ENCODE measurements at regions not wholly inside any gene's neighbourhood (a gene's known extent, or its start where the extent isn't known, plus 50 kb on each side); places are given as distances from the start of the nearest gene placed in this dataset.
A peak's percentile ranks its signal among the peaks of the same experiment; 100 is the strongest.
"Not testable (repeated sequence)": the region's sequence is repeated elsewhere in the genome, so short reads cannot be mapped to it uniquely, and the experiment has no call there.

DNA sequence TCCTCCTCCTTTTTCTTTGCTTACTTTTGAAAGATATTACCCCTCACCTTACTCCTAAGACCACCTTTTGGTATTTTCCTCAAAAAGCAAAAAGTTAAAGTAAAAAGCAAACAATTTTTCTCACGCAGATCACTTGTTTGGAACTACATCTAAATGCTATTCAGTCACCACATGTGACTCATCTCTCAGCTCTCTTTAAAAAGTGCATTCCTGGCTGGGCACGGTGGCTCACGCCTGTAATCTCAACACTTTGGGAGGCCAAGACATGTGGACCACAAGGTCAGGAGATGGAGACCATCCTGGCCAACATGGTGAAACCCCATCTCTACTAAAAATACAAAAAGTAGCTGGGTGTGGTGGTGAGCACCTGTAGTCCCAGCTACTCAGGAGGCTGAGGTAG, 218.0 kb downstream of the HS3ST3B1 start:
- not testable (repeated sequence) for DNase-seq

DNA sequence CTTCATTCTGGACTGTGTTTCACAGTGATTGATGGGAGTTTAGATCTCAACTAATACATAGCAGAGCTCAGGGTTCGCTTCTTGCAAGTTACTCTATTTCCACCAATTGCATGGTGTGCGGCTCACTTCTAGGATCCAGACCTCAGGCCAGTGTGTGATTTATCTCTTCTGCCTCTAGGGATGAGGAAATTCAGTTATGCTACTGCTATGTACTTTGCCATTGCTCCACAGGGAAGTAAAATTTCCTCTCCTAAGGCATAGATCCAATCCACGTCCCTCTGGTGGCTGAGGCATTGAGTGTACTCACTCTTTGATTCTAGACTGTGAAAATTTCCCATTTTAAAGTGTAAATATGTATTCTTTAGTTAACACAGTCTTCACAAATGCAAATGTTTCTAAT, 214.1 kb downstream of the HS3ST3B1 start:
- no peak for DNase-seq

DNA sequence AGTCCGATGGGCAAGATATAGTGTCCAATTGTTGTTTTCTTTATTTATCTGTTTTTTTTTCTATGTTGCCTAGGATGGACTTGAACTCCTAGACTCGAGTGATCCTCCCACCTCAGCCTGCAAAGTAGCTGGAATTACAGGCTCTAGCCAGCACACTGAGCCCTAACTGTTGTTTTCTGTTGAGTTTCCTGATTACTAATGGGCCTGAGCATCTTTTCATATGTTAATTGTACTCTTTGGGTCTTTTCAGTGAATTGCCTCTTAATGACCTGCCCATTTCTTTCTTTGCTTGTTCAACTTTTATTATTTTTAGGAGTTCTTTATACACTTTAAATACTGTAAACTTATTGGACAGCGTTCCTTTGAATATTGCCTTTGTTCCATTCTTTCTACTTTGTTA, 213.0 kb downstream of the HS3ST3B1 start:
- DNase-seq: no peak

DNA sequence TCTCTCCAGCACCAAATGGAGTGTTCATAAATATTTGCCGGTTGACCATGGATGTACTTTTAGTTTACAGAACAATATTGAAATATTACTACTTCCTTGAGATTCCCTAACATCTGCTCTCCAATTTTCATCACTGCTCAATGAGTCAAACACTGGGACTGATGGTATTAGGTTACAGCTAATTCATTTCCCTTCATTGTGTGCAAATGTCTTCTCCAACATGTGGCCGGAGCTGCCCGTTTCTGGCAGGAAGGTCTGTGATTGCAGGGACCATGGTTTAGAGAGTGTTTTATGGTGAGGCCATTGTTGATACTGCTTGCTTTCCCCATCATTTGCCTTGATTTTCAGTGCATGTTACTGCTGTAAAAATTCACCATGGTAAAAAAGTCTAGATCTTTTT, 209.3 kb downstream of the HS3ST3B1 start:
- no peak for DNase-seq

DNA sequence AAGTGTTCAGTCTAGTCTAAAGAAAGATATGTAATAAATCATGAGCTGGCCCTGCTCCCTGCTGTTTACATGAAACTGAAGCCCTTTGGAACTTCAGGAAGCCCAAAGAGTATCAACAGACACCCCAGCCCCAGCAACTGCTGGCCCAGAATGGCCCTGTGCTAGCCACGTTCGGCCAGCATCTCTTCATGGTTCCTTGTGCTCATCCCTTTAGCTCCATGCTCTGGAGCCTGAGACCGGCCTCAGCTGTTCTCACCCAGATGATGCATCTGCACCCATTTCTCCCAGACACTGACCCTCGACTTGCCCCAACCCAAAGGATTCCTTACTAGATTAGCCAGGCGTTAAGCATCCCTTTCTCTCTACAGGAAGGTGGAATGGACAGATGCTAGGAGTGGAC, 207.3 kb downstream of the HS3ST3B1 start:
- no peak for DNase-seq

DNA sequence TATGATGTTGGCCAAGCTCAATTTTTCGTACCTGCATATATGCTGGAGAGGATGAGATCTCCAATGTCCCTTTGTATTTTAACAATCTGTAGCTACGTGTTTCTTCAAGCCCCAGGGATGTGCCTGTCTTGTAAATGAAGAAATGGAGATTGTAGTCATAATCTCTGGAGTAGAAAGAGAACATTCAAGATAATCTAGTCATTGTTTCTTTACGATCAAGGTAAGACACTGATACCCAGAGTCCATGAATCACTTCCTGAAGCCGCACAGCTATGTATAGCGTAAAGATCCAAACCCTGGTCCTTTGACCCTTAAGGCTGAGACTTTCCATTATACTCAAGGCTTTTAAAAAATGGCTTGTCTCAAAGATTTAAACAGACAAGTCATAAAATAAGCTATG, 205.5 kb downstream of the HS3ST3B1 start:
- DNase-seq: no peak

DNA sequence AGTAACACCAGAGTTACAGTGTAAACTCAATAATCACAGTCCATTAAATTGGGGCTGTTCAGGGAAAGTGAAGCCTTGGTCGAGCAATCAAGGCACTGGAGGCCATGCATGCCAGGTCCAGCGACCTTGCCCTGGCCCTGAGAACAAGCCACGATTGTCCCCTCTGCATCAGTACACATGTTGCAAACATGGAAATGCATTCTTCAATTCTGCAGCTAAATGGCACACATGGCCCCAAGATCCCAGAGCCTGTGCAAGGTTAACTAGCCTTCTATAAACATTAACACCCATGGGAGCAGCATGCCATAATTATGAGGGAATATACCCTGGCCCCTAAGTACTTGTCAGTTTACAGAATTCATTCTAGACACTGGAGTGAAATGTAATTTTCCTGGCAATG, 204.7 kb downstream of the HS3ST3B1 start:
- no peak for DNase-seq

DNA sequence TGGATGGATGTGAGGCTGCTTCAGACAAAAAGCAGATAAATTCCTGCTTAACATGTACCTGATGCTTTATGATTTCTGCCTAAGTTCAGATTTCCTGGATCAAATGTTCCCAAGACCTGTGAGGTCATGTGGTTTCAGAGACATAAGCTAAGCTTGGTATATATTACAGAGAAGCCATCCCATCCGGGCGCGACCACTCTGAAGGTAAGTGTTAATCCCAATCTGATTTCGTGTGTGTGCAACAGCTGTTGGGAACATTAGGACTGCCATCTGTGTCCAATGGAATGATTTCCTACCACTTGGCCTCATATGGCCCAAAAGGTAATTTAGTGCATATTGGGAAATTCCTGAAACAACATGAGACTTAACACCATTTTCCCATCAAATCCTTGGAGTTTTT, 199.1 kb downstream of the HS3ST3B1 start:
- no peak for DNase-seq

DNA sequence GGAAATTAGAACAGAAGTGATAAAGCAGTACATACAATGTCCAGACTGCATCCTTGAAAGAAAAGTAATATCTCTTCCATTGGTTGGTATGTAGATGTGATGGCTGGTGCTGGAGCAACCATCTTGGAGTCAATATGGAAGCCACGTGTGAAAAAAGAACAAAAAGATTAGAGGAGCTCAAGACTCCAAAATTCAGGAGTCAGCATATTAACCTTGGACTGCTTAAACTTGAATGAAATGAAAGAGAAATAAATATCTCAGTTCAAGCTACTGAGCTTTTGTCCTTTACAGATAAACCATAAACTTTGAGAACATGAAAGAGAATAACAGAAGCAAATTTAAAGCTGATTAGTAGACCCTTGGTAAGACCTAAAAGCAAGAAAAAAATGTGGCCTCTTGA, 197.9 kb downstream of the HS3ST3B1 start:
- DNase-seq: no peak

DNA sequence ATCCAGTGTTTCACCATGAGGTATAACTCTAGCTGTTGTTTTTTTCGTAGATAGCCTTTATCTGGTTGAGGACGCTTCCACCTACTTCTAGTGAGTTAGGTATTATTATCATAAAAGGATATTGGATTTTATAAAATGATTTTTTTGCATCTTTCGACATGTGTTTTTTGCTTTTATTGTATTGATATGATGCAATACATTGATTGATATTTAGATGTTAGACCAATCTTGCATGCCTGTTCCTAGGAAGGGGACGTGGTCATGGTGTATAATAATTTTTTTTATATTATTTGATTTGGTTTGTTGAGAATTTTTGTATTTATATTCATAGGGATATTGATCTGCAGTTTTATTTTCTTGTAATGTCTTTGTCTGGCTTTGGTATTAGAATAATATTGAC, 193.3 kb downstream of the HS3ST3B1 start:
- DNase-seq: no peak

DNA sequence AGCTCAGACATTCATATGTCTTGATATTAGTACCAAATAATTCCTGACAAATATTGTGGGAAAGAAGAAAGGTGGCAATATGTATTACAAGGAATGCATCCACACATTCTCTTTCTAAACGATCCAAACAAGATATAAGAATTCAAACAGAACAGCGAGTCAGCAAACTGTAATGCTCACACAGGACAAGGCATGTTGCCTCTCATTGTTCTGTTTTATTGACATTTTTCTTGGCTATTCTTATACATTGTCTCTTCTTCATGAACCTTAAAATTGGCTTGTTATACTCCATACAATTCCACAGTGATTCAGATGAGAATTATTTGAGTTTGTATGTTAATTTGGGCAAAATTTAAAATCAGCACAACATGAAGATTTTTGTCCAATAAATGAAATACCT, 189.1 kb downstream of the HS3ST3B1 start:
- no peak for DNase-seq

DNA sequence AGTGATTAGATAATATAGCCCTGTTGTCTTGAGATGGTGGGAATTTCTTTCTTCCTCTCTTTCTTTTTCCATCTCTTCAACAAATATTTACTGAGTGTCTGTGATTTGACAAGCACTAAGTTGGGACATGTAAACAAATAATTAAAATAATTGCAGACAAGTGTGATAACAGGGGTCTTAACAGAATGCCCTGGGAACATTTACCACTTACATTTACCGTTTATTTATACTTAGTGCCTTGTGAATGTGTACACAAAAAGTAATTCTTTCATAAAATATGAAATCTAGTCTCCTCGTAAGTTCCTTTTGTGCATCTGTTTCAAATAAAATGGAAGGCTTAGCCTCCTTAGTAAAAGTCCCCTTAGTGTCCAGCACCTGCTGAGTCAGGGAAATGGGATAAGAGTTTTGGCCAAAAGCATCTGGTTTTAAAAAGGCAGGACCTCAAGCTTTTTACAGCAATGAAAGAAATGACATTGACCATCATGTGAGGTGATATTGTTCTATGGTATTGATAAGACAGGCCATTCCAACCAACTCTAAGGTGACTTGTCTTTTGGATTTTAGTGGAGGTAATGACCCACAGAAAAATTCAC, 188.2 kb downstream of the HS3ST3B1 start:
- DNase-seq: no peak

DNA sequence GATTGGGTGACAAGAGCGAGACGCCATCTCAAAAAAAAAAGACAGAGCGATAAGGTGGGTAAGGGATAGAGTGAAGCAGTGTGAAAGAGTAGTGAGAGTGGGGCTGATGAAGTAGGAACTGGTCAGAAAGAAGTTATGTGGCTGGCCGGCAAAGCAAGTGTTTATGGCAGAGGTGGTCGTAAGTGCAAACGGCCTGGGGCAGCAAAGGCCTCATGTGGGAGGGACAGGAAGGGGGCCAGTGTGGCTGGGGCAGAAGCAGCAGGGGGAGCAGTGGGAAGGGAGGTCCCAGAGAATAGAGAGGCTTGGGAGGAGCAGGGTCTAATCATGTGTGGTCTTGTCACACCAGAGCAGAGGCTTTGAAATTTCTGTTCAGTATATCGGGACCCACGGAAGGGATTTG, 186.2 kb downstream of the HS3ST3B1 start:
- DNase-seq: no peak

DNA sequence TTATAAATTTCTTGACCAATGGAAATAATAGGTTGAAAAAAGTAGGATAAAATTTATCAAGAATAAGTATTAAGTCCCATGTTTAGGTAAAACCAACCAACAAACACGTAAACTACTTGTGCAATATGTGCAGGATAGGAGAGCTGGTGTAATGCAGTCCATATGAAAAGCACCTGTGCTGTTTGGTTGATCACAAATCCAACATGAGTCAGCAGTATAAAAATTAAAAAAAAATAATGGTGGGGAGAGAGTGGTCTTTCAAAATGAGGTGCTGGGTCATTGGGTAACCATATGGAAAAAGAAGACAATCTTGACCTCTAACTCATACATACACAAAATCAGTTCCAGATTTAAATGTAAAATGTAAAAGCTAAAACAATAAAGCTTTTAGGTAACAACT, 181.8 kb downstream of the HS3ST3B1 start:
- DNase-seq: no peak

DNA sequence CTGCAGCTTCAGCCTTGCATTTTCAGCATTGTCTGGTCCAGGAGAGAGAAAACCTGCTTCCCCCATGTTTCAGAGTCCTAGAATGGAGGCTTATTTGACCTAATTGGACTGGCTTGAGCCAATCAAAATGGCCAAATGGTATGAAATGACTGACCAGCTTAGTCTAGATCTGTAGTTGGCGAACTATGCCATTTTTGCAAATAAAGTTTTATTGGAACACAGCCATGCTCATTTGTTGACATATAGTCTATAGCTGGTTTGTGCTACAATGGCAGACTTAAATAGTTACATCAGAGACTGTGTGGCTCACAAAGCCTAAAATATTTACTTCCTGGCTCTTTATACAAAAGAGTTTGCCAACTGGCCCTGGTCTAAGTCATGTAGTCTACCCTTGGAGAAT, 180.8 kb downstream of the HS3ST3B1 start:
- no peak for DNase-seq

DNA sequence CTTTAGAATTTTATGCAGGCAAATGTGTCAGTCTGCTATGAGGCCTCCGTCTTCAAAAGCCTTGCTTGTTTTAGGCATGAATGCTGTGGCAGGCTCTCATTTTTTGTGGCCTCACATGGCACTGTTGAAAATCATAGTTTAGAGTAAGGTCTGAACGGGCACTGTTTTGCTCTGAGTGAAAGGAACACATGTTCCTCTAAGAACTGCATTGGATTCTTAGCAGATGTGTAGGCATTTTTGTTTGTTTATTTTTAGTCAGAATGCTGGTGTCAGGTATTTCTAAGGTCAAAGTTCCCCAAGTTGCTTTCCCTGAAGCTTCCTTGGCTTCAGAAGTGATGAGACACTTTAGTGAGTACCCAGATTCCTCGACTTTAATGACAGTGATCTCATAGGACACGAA, 173.7 kb downstream of the HS3ST3B1 start:
- no peak for DNase-seq

DNA sequence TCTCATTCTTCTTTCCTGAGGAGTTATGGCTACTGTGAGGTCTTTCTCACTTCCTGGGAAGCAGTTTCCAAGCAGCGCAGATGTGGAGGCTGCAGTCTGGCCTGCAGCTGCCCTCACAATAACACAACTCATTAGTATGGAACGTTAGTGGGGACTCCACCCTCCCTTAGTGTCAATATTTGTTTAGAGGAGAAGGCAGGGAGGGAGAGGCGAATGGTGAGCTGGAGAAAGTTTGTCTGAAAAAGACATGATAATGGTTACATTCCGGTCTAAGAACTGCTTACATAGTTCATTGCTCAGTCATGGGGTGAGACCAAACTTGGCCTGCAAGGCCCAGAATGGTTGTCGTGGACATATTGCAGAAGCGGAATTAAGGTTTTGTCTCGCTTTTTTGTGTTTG, 170.2 kb downstream of the HS3ST3B1 start:
- DNase-seq: peak; percentile 1

DNA sequence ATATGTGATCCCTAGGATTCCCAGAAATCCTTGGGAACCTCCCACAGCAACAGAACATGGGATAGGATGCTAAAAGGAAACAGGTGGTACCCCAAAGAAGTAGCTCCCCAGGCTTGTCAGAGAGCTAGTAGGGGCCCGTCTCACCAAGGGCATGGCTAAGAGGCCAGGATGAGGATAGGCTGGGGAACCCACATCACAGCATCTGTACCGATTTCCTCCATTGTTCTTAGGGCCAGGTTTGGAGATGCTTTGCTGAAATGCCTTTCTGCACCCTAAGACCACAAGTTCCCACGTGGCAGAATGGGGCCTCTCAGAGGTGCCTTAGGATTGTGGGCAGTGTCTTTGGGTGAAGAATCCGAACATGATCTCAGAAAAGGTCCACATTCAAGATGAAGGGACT, 169.5 kb downstream of the HS3ST3B1 start:
- DNase-seq: no peak

DNA sequence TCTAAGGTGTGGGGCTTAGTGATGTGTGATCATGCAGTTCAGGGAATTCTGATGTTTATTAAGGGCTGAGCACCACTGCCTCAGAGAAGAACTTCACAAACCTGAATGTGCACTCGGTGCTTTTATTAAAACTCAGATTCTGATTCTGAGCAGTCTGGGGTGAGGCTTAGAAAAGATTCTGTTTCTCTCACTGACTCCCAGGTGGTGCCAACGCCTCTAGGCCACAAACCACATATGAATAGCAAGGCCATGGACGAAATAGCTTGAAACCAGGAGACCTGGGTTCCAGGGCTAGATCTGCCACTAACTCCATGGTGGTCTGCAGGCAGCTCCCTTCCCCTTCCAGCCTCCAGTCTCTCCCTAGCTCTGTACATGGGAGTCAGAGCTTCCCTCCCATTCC, 169.1 kb downstream of the HS3ST3B1 start:
- no peak for DNase-seq

DNA sequence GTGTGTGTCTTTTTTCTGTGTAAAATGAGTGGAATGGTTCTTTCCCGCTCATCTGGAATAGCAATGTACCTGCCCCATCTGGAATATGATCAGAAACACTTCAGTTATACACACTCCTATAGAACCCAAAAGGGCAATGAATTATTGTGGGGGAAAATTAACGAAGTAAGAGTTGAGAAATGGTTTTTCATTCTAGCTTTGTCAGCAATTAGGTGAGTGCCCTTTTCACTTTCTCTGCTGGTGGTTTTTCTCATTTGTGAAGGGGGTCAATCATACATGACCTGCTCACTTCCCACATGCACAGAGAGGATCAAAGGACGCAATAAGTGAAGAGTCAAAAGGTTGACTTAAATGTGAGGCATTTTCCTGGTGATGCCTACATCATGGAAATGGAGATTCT, 168.0 kb downstream of the HS3ST3B1 start:
- no peak for DNase-seq

DNA sequence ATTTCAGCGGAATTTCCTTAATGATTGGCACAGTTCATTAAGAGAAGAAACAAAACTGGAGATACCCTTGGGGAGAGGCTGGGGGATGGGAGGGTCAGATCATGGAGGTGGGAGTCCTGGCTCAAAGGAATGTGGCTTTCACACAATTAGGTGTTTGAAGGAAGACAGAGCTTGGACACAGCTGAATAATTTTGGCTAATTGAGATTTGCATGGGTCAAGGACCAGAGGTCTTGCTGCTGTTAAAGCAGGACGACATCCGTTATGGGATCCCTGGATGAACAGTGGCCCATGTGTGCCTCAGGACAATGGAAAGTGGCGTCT, 160.3 kb downstream of the HS3ST3B1 start:
- no peak for DNase-seq

DNA sequence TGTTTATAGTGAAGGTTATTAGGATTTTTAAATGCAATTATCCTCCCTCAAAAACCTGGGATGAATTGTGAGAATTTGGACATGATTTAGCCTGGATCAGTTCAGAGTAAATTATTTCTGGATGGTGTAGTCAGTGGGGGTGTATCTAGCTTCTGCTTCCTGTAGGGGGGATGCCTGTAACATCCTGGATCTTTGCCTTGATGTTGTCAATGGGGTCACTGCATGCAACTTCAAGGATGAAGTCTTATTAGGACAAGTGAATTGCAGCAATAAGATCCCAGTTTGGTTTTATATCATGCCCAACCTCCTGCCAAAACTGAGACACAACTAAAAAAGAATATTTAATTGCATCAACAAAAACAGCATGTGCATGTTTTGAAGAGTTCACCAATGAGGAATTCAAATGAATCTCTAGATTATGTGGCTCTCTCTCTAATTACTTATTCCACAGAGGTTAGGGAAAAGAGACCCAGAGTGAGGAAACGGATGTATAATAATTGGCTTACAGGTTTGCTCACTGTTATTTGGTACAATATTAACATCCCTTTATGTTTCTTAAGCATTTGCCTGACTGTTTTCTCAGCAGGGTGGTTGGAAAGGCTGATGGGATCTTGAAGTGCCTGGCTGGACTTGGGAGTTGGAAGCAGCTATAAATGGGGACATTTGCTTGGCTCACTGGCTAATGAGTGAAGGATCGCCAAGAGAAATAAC, 159.8 kb downstream of the HS3ST3B1 start:
- DNase-seq: no peak

DNA sequence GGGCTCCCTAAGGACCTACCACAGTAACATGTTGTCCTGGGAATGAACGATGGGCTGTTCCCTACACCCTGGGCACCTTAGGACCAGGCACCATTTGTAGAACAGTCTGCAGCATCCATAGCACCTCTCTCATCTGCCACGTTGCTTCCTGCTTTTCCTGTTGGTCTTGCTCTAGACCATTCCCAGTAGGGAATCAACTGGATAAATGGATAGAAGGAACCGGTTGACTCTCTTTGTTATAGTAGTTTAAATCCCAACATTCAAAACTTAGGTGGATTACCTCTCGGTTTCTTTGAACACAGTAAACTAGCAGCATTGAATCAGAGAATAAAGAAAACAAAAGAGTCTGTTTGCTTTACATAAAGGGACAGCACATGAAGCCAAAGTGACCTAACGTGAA, 159.1 kb downstream of the HS3ST3B1 start:
- no peak for DNase-seq

DNA sequence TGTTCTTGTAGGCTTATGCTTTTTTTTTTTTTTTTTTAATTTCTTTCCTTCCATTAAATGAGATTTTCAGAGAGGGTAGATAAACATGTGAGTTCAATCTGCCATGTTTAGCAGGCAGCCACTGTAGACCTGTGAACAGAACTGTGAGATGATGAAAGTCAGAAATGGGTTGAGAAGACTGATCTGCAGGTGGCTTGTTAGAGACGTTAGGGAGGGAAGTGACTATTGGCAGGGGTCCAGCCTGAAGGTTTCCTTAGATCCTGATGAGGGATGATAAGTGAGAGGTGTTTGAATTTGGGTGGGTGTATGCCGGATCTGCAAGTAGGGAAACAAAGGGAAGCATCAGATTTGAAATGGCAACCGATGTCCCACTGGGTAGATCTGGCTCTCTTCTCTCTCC, 157.8 kb downstream of the HS3ST3B1 start:
- no peak for DNase-seq

DNA sequence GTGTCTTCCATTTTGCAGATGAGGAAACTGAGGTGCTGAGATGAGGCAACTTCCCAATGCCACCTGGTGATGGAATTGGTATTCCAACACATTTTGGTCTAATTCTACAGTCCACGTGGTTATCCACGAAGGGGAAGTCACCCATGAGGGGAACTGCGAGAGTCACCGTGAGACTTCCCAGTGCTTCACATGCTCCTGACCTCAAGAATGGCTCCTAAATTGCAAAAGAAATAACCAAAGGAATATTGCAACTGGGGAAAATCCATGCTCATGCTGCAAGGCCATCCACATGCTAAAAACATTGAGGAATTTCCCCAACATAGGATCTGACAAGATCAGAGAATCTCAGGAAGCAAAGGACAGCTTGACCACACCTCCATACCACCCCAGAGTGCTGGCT, 153.9 kb downstream of the HS3ST3B1 start:
- no peak for DNase-seq

DNA sequence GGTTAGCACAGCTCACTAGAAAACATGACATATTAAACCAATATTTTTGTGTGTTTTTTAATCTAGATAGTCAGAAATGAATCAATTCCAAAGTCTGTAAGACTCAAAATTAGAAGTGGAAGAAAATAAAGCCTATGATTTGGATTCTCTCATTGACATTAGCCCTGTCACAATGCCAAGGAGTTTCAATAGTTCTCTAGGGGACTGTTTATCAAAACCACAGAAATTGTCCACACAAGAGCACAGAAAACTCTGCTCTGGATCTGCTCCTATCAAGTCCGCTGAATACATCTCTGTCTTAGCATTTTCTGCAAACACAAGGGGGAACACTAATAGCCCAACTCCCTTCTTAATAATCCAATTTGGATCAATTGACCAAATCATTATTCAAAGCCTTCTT, 152.0 kb downstream of the HS3ST3B1 start:
- no peak for DNase-seq

All from NCI-H146 (cell line).